Liver (tissue), 8 donors: ENCODE measurements at regions not wholly inside any gene's neighbourhood (a gene's known extent, or its start where the extent isn't known, plus 50 kb on each side); places are given as distances from the start of the nearest gene placed in this dataset.
A peak's percentile ranks its signal among the peaks of the same experiment; 100 is the strongest.

ENCODE experiments used
- DNase-seq: peaks from one replicate; pipeline ENCODE4 v3.0.0-alpha.2; 2017; ENCODE audit warnings: low spot score
- H3K27ac ChIP-seq, 2 donors: one replicate each; pipeline ENCODE4 v1.7.0; 2013; ENCODE audit warnings: inconsistent platforms in 2 of 2, low read length in 2 of 2, control low read depth in 1 of 2, low read depth in 1 of 2, mild to moderate bottlenecking in 1 of 2
- H3K27me3 ChIP-seq, 4 donors: one replicate each; pipeline versions ENCODE4 v1.6.1 to v1.7.0; 2013; ENCODE audit warnings: low read length in 3 of 4, inconsistent platforms in 1 of 4, mild to moderate bottlenecking in 1 of 4, moderate library complexity in 1 of 4; ENCODE audit not compliant: control insufficient read depth in 4 of 4, insufficient read depth in 4 of 4
- H3K36me3 ChIP-seq, 4 donors: one replicate each; pipeline versions ENCODE4 v1.6.1 to v1.7.0; 2013; ENCODE audit warnings: low read length in 3 of 4, mild to moderate bottlenecking in 3 of 4, low read depth in 1 of 4, moderate library complexity in 1 of 4; ENCODE audit not compliant: control insufficient read depth in 4 of 4, insufficient read depth in 3 of 4
- H3K4me1 ChIP-seq, 4 donors: one replicate each; pipeline versions ENCODE4 v1.6.1 to v1.7.0; 2013; ENCODE audit warnings: low read length in 3 of 4, mild to moderate bottlenecking in 3 of 4, moderate library complexity in 1 of 4; ENCODE audit not compliant: control insufficient read depth in 4 of 4, insufficient read depth in 4 of 4
- H3K4me3 ChIP-seq, 3 donors: one replicate each; pipeline versions ENCODE4 v1.6.1 to v1.7.0; 2013; ENCODE audit warnings: low read length in 3 of 3, control low read depth in 1 of 3, low read depth in 1 of 3, mild to moderate bottlenecking in 1 of 3
- H3K9ac ChIP-seq, 2 donors: one replicate each; pipeline ENCODE4 v1.7.0; 2013; ENCODE audit warnings: low read length in 2 of 2, mild to moderate bottlenecking in 2 of 2, moderate library complexity in 2 of 2, control low read depth in 1 of 2, low read depth in 1 of 2
- H3K9me3 ChIP-seq, 4 donors: one replicate each; pipeline versions ENCODE4 v1.6.1 to v1.7.0; 2013; ENCODE audit warnings: low read length in 3 of 4; ENCODE audit not compliant: control insufficient read depth in 4 of 4
- GABPA ChIP-seq, 2 donors: IDR thresholded peaks in 1 of 2; conservative IDR thresholded peaks in 1 of 2; 2 replicates each; pipeline ENCODE4 v1.6.1; 2016; ENCODE audit warnings: antibody characterized with exemption in 2 of 2, mild to moderate bottlenecking in 1 of 2, moderate library complexity in 1 of 2
- HNF4A ChIP-seq, 2 donors: conservative IDR thresholded peaks; 2 replicates each; pipeline ENCODE4 v1.6.1; 2016; ENCODE audit warnings: antibody characterized with exemption in 2 of 2, mild to moderate bottlenecking in 2 of 2
- HNF4G ChIP-seq: IDR thresholded peaks from 2 replicates; pipeline ENCODE4 v1.6.1; 2016; ENCODE audit warnings: antibody characterized with exemption
- JUND ChIP-seq, 2 donors: IDR thresholded peaks; 2 replicates each; pipeline ENCODE4 v1.6.1; 2016; ENCODE audit warnings: antibody characterized with exemption in 2 of 2
- NR2F2 ChIP-seq: IDR thresholded peaks from 2 replicates; pipeline ENCODE4 v1.6.1; 2016; ENCODE audit warnings: antibody characterized with exemption
- RAD21 ChIP-seq, 2 donors: IDR thresholded peaks; 2 replicates each; pipeline ENCODE4 v1.6.1; 2016; ENCODE audit warnings: antibody characterized with exemption in 2 of 2, mild to moderate bottlenecking in 2 of 2
- RXRA ChIP-seq, 2 donors: IDR thresholded peaks; 2 replicates each; pipeline ENCODE4 v1.6.1; 2017 to 2018; ENCODE audit warnings: antibody characterized with exemption in 2 of 2, mild to moderate bottlenecking in 1 of 2
- TAF1 ChIP-seq: conservative IDR thresholded peaks from 2 replicates; pipeline ENCODE4 v1.6.1; 2016; ENCODE audit warnings: antibody characterized with exemption, mild to moderate bottlenecking
- WGBS: extraction: QIAGEN DNeasy Blood & Tissue Kit; methylation state at CpG from one replicate; pipeline ENCODE4 v1.1.7; 2013; 5-methylcytosine and 5-hydroxymethylcytosine counted together
- TF ChIP-seq, protein P1 (sequence below): IDR thresholded peaks from 2 replicates; pipeline ENCODE4 v1.6.1; 2016; ENCODE audit warnings: antibody characterized with exemption, mild to moderate bottlenecking
- TF ChIP-seq, protein P2 (sequence below): IDR thresholded peaks from 2 replicates; pipeline ENCODE4 v1.6.1; 2016; ENCODE audit warnings: antibody characterized with exemption
- TF ChIP-seq, protein P3 (sequence below): fragments of 150-350 bp; IDR thresholded peaks from 2 replicates; pipeline ENCODE4 v1.5.1; 2017; ENCODE audit warnings: improper control_type of control experiment, low read depth, low read length; ENCODE audit not compliant: missing input control
- donor health status: healthy.
- donor health status: healthy.
- donor health status: healthy.
- donor health status: healthy.
- donor health status: healthy.

DNA sequence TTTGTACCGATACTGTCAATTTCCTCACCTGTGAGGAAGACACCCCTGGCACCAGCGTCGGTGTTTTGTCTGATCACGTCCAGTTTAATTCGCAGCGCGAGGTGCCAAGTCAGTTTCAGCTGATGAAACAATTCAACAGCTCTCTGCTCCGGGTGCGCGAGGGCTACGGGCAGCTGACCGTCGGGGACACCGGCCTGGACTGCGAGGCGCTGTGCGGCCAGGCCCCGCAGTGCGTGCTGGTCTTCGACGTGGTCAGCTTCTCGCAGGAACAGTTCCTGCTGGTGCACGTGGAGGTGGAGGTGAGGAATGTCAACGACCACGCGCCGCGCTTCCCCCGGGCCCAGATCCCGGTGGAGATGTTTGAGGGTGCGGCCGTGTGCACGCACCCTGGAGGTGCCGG lies 171.5 kb downstream of the OLFM4 start:
- TF ChIP-seq, protein P1, sequence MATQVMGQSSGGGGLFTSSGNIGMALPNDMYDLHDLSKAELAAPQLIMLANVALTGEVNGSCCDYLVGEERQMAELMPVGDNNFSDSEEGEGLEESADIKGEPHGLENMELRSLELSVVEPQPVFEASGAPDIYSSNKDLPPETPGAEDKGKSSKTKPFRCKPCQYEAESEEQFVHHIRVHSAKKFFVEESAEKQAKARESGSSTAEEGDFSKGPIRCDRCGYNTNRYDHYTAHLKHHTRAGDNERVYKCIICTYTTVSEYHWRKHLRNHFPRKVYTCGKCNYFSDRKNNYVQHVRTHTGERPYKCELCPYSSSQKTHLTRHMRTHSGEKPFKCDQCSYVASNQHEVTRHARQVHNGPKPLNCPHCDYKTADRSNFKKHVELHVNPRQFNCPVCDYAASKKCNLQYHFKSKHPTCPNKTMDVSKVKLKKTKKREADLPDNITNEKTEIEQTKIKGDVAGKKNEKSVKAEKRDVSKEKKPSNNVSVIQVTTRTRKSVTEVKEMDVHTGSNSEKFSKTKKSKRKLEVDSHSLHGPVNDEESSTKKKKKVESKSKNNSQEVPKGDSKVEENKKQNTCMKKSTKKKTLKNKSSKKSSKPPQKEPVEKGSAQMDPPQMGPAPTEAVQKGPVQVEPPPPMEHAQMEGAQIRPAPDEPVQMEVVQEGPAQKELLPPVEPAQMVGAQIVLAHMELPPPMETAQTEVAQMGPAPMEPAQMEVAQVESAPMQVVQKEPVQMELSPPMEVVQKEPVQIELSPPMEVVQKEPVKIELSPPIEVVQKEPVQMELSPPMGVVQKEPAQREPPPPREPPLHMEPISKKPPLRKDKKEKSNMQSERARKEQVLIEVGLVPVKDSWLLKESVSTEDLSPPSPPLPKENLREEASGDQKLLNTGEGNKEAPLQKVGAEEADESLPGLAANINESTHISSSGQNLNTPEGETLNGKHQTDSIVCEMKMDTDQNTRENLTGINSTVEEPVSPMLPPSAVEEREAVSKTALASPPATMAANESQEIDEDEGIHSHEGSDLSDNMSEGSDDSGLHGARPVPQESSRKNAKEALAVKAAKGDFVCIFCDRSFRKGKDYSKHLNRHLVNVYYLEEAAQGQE: no peak
- TF ChIP-seq RXRA (IDR thresholded peaks at IDR 0.05): no peak
- no peak for TF ChIP-seq TAF1
- TF ChIP-seq, protein P2, sequence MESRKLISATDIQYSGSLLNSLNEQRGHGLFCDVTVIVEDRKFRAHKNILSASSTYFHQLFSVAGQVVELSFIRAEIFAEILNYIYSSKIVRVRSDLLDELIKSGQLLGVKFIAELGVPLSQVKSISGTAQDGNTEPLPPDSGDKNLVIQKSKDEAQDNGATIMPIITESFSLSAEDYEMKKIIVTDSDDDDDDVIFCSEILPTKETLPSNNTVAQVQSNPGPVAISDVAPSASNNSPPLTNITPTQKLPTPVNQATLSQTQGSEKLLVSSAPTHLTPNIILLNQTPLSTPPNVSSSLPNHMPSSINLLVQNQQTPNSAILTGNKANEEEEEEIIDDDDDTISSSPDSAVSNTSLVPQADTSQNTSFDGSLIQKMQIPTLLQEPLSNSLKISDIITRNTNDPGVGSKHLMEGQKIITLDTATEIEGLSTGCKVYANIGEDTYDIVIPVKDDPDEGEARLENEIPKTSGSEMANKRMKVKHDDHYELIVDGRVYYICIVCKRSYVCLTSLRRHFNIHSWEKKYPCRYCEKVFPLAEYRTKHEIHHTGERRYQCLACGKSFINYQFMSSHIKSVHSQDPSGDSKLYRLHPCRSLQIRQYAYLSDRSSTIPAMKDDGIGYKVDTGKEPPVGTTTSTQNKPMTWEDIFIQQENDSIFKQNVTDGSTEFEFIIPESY: no peak
- TF ChIP-seq NR2F2: no peak
- TF ChIP-seq HNF4G: no peak
- TF ChIP-seq RAD21 (IDR thresholded peaks at IDR 0.05): no peak
- DNase-seq: no peak
- Histone ChIP-seq H3K9me3 (peaks cover 0 to 5% (median 0%) of the 10 kb centered on the region in 4 donors), H3K9ac (no peak overlapping the region), H3K27ac (no peak overlapping the region), H3K27me3 (peaks cover 0 to 23% (median 3%) of the 10 kb centered on the region in 4 donors), H3K36me3 (no peaks in the 10 kb centered on the region), H3K4me3 (no peak overlapping the region), H3K4me1 (peaks cover 0 to 6% (median 2%) of the 10 kb centered on the region in 4 donors)
- WGBS: 77% methylated on average over 34 of the region's 34 CpGs

DNA sequence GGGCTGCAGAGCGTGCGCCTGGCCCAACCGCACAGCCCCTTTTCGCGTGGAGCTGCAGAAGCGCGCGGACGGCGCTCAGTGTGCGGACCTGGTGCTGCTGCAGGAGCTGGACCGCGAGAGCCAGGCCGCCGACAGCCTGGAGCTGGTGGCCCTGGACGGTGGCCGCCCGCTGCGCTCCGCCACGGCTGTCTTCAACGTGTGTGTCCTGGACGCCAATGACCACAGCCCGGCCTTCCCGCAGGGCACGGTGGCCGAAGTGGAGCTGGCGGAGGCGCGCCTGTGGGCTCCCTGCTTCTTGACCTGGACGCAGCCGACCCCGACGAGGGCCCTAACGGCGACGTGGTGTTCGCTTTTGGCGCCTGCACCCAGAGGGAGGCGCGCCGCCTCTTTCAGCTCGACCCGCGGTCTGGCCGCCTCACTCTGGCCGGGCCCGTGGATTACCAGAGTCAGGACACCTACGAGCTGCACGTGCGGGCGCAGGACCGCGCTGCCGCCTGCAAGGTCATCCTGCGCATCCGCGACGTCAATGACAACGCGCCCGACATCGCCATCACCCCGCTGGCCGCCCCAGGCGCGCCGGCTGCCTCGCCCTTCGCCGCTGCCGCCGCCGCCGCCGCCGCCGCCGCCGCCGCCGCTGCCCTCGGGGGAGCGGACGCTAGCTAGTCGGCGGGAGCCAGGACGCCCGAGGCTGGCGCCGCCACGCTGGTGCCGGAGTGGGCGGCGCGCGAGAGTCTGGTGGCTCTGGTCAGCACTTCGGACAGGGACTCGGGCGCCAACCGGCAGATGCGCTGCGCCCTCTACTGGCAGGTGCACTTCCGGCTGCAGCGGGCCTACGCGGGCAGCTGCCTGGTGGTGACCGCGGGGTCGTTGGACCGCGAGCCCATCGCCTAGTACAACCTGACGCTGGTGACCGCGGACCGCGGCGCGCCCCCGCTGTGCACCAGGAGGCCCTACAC lies 172.2 kb downstream of the OLFM4 start:
- H3K9ac ChIP-seq: no peak overlapping the region
- H3K4me3 ChIP-seq: no peak overlapping the region
- peaks cover 0 to 6% (median 2%) of the 10 kb centered on the region in 4 donors for H3K4me1 ChIP-seq
- H3K27me3 ChIP-seq: peaks cover 0 to 23% (median 3%) of the 10 kb centered on the region in 4 donors
- peak; percentile 49 for DNase-seq
- no peak overlapping the region for H3K27ac ChIP-seq
- no peaks in the 10 kb centered on the region for H3K36me3 ChIP-seq
- TF ChIP-seq HNF4A (conservative IDR thresholded peaks at IDR 0.05) (no peak), GABPA (IDR thresholded peaks at IDR 0.05 in 1 of 2, conservative IDR thresholded peaks at IDR 0.05 in 1 of 2) (no peak), RAD21 (IDR thresholded peaks at IDR 0.05) (peak in 1 of 2 donors; percentile 44), JUND (IDR thresholded peaks at IDR 0.05) (no peak)
- TF ChIP-seq, protein P3, sequence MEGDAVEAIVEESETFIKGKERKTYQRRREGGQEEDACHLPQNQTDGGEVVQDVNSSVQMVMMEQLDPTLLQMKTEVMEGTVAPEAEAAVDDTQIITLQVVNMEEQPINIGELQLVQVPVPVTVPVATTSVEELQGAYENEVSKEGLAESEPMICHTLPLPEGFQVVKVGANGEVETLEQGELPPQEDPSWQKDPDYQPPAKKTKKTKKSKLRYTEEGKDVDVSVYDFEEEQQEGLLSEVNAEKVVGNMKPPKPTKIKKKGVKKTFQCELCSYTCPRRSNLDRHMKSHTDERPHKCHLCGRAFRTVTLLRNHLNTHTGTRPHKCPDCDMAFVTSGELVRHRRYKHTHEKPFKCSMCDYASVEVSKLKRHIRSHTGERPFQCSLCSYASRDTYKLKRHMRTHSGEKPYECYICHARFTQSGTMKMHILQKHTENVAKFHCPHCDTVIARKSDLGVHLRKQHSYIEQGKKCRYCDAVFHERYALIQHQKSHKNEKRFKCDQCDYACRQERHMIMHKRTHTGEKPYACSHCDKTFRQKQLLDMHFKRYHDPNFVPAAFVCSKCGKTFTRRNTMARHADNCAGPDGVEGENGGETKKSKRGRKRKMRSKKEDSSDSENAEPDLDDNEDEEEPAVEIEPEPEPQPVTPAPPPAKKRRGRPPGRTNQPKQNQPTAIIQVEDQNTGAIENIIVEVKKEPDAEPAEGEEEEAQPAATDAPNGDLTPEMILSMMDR: no peak
- TF ChIP-seq, protein P1: peak; percentile 96
- 18% methylated on average over 121 of the region's 121 CpGs for WGBS
- peaks cover 0 to 5% (median 0%) of the 10 kb centered on the region in 4 donors for H3K9me3 ChIP-seq
